ENCODE measurements at regions not wholly inside any gene's neighbourhood (a gene's known extent, or its start where the extent isn't known, plus 50 kb on each side); places are given as distances from the start of the nearest gene placed in this dataset.

DNA sequence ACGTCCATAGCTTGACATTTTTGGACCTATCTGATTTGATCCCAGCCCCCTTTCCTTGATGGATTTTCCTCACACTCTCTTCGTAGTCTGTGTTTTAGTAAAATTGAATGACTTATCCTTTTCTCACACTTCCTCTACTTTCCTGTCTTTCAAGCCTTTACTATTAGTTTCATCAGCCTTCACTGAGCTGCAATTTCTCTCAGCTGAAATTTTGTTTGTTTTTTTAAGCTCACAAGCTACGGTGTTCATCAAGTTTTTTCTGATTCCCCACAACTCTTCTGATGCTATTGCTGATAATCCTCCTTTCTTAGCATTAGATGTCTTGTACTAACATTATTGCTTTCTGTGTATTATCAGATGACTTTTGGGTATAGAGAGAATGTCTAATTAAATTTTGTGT is 263.7 kb downstream of the TBX18 start:
- Histone ChIP-seq H3K9me2 (ENCODE audit: low read depth, low read length) (no peaks in the 10 kb centered on the region), H3K4me3 (ENCODE audit: low read depth, low read length, poor library complexity, severe bottlenecking) (no peak overlapping the region), H3K9ac (ENCODE audit: low read length) (no peak overlapping the region), H3K4me2 (ENCODE audit: low read length) (no peak overlapping the region), H3K27ac (ENCODE audit: low read depth, low read length, poor library complexity, severe bottlenecking) (no peak overlapping the region), H2AFZ (ENCODE audit: low read length) (no peak overlapping the region), H3K27me3 (ENCODE audit: insufficient read depth, low read length) (no peaks in the 10 kb centered on the region), H3F3A (ENCODE audit: insufficient read depth, low read length) (no peaks in the 10 kb centered on the region), H4K20me1 (ENCODE audit: insufficient read depth, low read length) (no peaks in the 10 kb centered on the region), H3K36me3 (ENCODE audit: insufficient read depth, low read length) (no peaks in the 10 kb centered on the region), H3K79me2 (ENCODE audit: insufficient read depth, low read length) (no peaks in the 10 kb centered on the region), H3K4me1 (ENCODE audit: insufficient read depth, low read length, severe bottlenecking) (no peaks in the 10 kb centered on the region), H3K9me3 (ENCODE audit: low read length) (no peaks in the 10 kb centered on the region)
- TF ChIP-seq EZH2 (IDR thresholded peaks at IDR 0.05; ENCODE audit: borderline replicate concordance, low read length) (no peak), CTCF (IDR thresholded peaks at IDR 0.05; ENCODE audit: low read length) (no peak)

- no peaks in the 10 kb centered on the region for H3K4me1 ChIP-seq (ENCODE audit: insufficient read depth, low read length, severe bottlenecking)
- no peaks in the 10 kb centered on the region for H4K20me1 ChIP-seq (ENCODE audit: insufficient read depth, low read length)
- H2AFZ ChIP-seq (ENCODE audit: low read length) = no peak overlapping the region
- H3K4me2 ChIP-seq (ENCODE audit: low read length) = no peak overlapping the region
- no peaks in the 10 kb centered on the region for H3K79me2 ChIP-seq (ENCODE audit: insufficient read depth, low read length)
- H3K27ac ChIP-seq (ENCODE audit: low read depth, low read length, poor library complexity, severe bottlenecking) = no peak overlapping the region
- TF ChIP-seq EZH2 (IDR thresholded peaks at IDR 0.05; ENCODE audit: borderline replicate concordance, low read length) (no peak), CTCF (IDR thresholded peaks at IDR 0.05; ENCODE audit: low read length) (no peak)
- no peaks in the 10 kb centered on the region for H3F3A ChIP-seq (ENCODE audit: insufficient read depth, low read length)
- no peaks in the 10 kb centered on the region for H3K9me3 ChIP-seq (ENCODE audit: low read length)
- no peaks in the 10 kb centered on the region for H3K9me2 ChIP-seq (ENCODE audit: low read depth, low read length)
- no peak overlapping the region for H3K4me3 ChIP-seq (ENCODE audit: low read depth, low read length, poor library complexity, severe bottlenecking)
- no peaks in the 10 kb centered on the region for H3K36me3 ChIP-seq (ENCODE audit: insufficient read depth, low read length)
- no peak overlapping the region for H3K9ac ChIP-seq (ENCODE audit: low read length)
- no peaks in the 10 kb centered on the region for H3K27me3 ChIP-seq (ENCODE audit: insufficient read depth, low read length)
Measured at GRCh38 chr6:84498905-84499304, 265.5 kb downstream of the TBX18 start.

GRCh38 chr6:84492241-84493165 is 265.1 kb upstream of the CEP162 start:
- Histone ChIP-seq H3K27me3 (ENCODE audit: insufficient read depth, low read length) (no peaks in the 10 kb centered on the region), H3K36me3 (ENCODE audit: insufficient read depth, low read length) (no peaks in the 10 kb centered on the region), H3K9me2 (ENCODE audit: low read depth, low read length) (no peaks in the 10 kb centered on the region), H3K79me2 (ENCODE audit: insufficient read depth, low read length) (no peaks in the 10 kb centered on the region), H3K9me3 (ENCODE audit: low read length) (no peaks in the 10 kb centered on the region), H4K20me1 (ENCODE audit: insufficient read depth, low read length) (no peaks in the 10 kb centered on the region), H2AFZ (ENCODE audit: low read length) (no peak overlapping the region), H3K4me1 (ENCODE audit: insufficient read depth, low read length, severe bottlenecking) (no peaks in the 10 kb centered on the region), H3K27ac (ENCODE audit: low read depth, low read length, poor library complexity, severe bottlenecking) (no peak overlapping the region), H3K9ac (ENCODE audit: low read length) (no peak overlapping the region), H3K4me3 (ENCODE audit: low read depth, low read length, poor library complexity, severe bottlenecking) (no peak overlapping the region), H3F3A (ENCODE audit: insufficient read depth, low read length) (no peaks in the 10 kb centered on the region), H3K4me2 (ENCODE audit: low read length) (no peak overlapping the region)
- TF ChIP-seq EZH2 (IDR thresholded peaks at IDR 0.05; ENCODE audit: borderline replicate concordance, low read length) (no peak), CTCF (IDR thresholded peaks at IDR 0.05; ENCODE audit: low read length) (no peak)
